A549 (cell line): ENCODE measurements at regions not wholly inside any gene's neighbourhood (a gene's known extent, or its start where the extent isn't known, plus 50 kb on each side); places are given as distances from the start of the nearest gene placed in this dataset.

Experiments used
- ATAC-seq, 2 experiments: fragments of 200-7000 bp in 1 of 2; fragments of >200 bp in 1 of 2; cut with Nextera tagmentation in 1 of 2; cut with Tn5 transposase in 1 of 2; 3 replicates each; pipeline versions ENCODE4 v1.8.0 to v1.9.1; 2018 to 2020; ENCODE audit warnings: mild to moderate bottlenecking in 1 of 2, moderate library complexity in 1 of 2
- CTCF ChIA-PET: fragments of 300-600 bp; sonication (Branson Sonifier 250); formaldehyde crosslinking; extraction: SDS; loops from one replicate; lab custom pipeline; 2021; ENCODE audit warnings: antibody characterized with exemption, inconsistent platforms; lab: Yijun Ruan, JAX
- POLR2A ChIA-PET: fragments of 350-600 bp; formaldehyde crosslinking; extraction: SDS; loops from one replicate; lab custom pipeline; 2021; ENCODE audit warnings: antibody characterized with exemption, inconsistent platforms; lab: Yijun Ruan, JAX
- DNase-seq, 2 experiments: peaks; one replicate each; pipeline versions ENCODE4 v3.0.0 to v3.0.0-alpha.2; 2011 to 2016; ENCODE audit warnings: low read depth in 1 of 2, low spot score in 1 of 2
- FAIRE-seq: peaks from 2 replicates; lab custom pipeline; 2011; peaks lifted over from hg19 to GRCh38; lab: Jason Lieb, UNC
- H3K27ac ChIP-seq, 2 experiments: fragments of >200 bp; sonication (Bioruptor Twin); formaldehyde crosslinking; 3 replicates each; pipeline ENCODE4 v1.5.1; 2016 to 2017
- H3K4me1 ChIP-seq: fragments of >200 bp; sonication (Bioruptor Twin); formaldehyde crosslinking; 3 replicates; pipeline ENCODE4 v1.6.1; 2016
- H3K4me2 ChIP-seq: fragments of >200 bp; sonication (Bioruptor Twin); formaldehyde crosslinking; 3 replicates; pipeline ENCODE4 v1.6.1; 2016
- H3K4me3 ChIP-seq: fragments of >200 bp; sonication (Bioruptor Twin); formaldehyde crosslinking; 3 replicates; pipeline ENCODE4 v1.5.1; 2016
- H3K9me3 ChIP-seq: fragments of >200 bp; sonication (Bioruptor Twin); formaldehyde crosslinking; 3 replicates; pipeline ENCODE4 v1.6.1; 2016
- ATOH8 ChIP-seq: fragments of 250-450 bp; sonication (Bioruptor Pico); IDR thresholded peaks from 2 replicates; pipeline ENCODE4 v1.5.0; 2020; ENCODE audit warnings: low read depth, mild to moderate bottlenecking, moderate library complexity
- CBX2 ChIP-seq: fragments of 200-600 bp; sonication (generic); IDR thresholded peaks from 2 replicates; pipeline ENCODE4 v1.6.1; 2016; ENCODE audit warnings: low read depth, mild to moderate bottlenecking, borderline replicate concordance
- CBX8 ChIP-seq: fragments of 200-600 bp; sonication (generic); IDR thresholded peaks from 2 replicates; pipeline ENCODE4 v1.6.1; 2016
- CEBPB ChIP-seq, 2 experiments: fragments of >200 bp in 1 of 2; sonication (Bioruptor Twin) in 1 of 2; formaldehyde crosslinking in 1 of 2; IDR thresholded peaks; 2 replicates each; pipeline ENCODE4 v1.6.1; 2012 to 2016
- CHD2 ChIP-seq: fragments of 150-350 bp; IDR thresholded peaks from 2 replicates; pipeline ENCODE4 v1.6.1; 2014; ENCODE audit warnings: low read length; ENCODE audit not compliant: partially characterized antibody
- CTCF ChIP-seq: fragments of >200 bp; sonication (Bioruptor Twin); formaldehyde crosslinking; IDR thresholded peaks from 3 replicates; pipeline ENCODE4 v1.5.1; 2016
- E2F6 ChIP-seq: IDR thresholded peaks from 2 replicates; pipeline ENCODE4 v1.6.1; 2012; ENCODE audit warnings: low read depth, borderline replicate concordance
- EHF ChIP-seq: fragments of 250-450 bp; sonication (Bioruptor Pico); IDR thresholded peaks from 2 replicates; pipeline ENCODE4 v1.5.0; 2020; ENCODE audit warnings: mild to moderate bottlenecking
- HDAC2 ChIP-seq: fragments of 200-600 bp; sonication (generic); IDR thresholded peaks from 2 replicates; pipeline ENCODE4 v1.6.1; 2016
- HEYL ChIP-seq: fragments of 250-450 bp; sonication (Bioruptor Pico); IDR thresholded peaks from 2 replicates; pipeline ENCODE4 v1.8.0; 2021; ENCODE audit warnings: mild to moderate bottlenecking, moderate library complexity
- HMGXB4 ChIP-seq: fragments of 250-450 bp; sonication (Bioruptor Pico); IDR thresholded peaks from 2 replicates; pipeline ENCODE4 v1.5.0; 2021; ENCODE audit warnings: mild to moderate bottlenecking, moderate library complexity, borderline replicate concordance
- JUN ChIP-seq, 2 experiments: fragments of >200 bp; sonication (Bioruptor Twin); formaldehyde crosslinking; IDR thresholded peaks; 2 replicates in 1 of 2; 3 replicates in 1 of 2; pipeline ENCODE4 v1.6.1; 2016 to 2017
- JUNB ChIP-seq: fragments of >200 bp; sonication (Bioruptor Twin); formaldehyde crosslinking; IDR thresholded peaks from 2 replicates; pipeline ENCODE4 v1.6.1; 2016
- MAFK ChIP-seq: fragments of 450-650 bp; IDR thresholded peaks from 2 replicates; pipeline ENCODE4 v1.6.1; 2014; ENCODE audit not compliant: partially characterized antibody
- MYC ChIP-seq: IDR thresholded peaks from 2 replicates; pipeline ENCODE4 v1.6.1; 2012; ENCODE audit warnings: mild to moderate bottlenecking, inconsistent platforms, low read length, improper control_type of control experiment, borderline replicate concordance
- NPAS2 ChIP-seq: fragments of 250-450 bp; sonication (Bioruptor Pico); IDR thresholded peaks from 2 replicates; pipeline ENCODE4 v1.8.0; 2022; ENCODE audit warnings: mild to moderate bottlenecking, moderate library complexity, borderline replicate concordance
- PHF8 ChIP-seq: fragments of 200-600 bp; sonication (generic); IDR thresholded peaks from 2 replicates; pipeline ENCODE4 v1.6.1; 2016; ENCODE audit warnings: low read depth, mild to moderate bottlenecking, antibody characterized with exemption, moderate library complexity, borderline replicate concordance
- RCOR1 ChIP-seq: fragments of 150-350 bp; IDR thresholded peaks from 2 replicates; pipeline ENCODE4 v1.6.1; 2014; ENCODE audit warnings: antibody characterized with exemption, low read length, low read depth
- RFX5 ChIP-seq: fragments of 450-650 bp; IDR thresholded peaks from 2 replicates; pipeline ENCODE4 v1.7.1; 2014; ENCODE audit warnings: antibody characterized with exemption, mild to moderate bottlenecking, moderate library complexity
- SMC3 ChIP-seq: fragments of >200 bp; sonication (Bioruptor Twin); formaldehyde crosslinking; IDR thresholded peaks from 3 replicates; pipeline ENCODE4 v1.6.1; 2018; ENCODE audit warnings: inconsistent platforms
- SREBF2 ChIP-seq: fragments of 450-650 bp; IDR thresholded peaks from 2 replicates; pipeline ENCODE4 v1.6.1; 2014; ENCODE audit warnings: mild to moderate bottlenecking, moderate library complexity
- TFCP2L1 ChIP-seq: fragments of 250-450 bp; sonication (Bioruptor Pico); IDR thresholded peaks from 2 replicates; pipeline ENCODE4 v1.5.0; 2021; ENCODE audit warnings: mild to moderate bottlenecking
- TP53 ChIP-seq: fragments of 250-450 bp; sonication (Bioruptor Pico); IDR thresholded peaks from 2 replicates; pipeline ENCODE4 v1.5.0; 2021; ENCODE audit warnings: mild to moderate bottlenecking, moderate library complexity
- ZFP36 ChIP-seq: fragments of 450-650 bp; IDR thresholded peaks from 2 replicates; pipeline ENCODE4 v1.6.1; 2014; ENCODE audit warnings: borderline replicate concordance; ENCODE audit not compliant: partially characterized antibody
- WGBS: methylation state at CpG from one replicate; pipeline ENCODE4 v1.1.6; 2017; ENCODE audit errors: missing lambda C conversion rate; 5-methylcytosine and 5-hydroxymethylcytosine counted together
- TF ChIP-seq, protein P1 (sequence below): fragments of 450-650 bp; IDR thresholded peaks from 2 replicates; pipeline ENCODE4 v1.6.1; 2014; ENCODE audit warnings: antibody characterized with exemption

DNA sequence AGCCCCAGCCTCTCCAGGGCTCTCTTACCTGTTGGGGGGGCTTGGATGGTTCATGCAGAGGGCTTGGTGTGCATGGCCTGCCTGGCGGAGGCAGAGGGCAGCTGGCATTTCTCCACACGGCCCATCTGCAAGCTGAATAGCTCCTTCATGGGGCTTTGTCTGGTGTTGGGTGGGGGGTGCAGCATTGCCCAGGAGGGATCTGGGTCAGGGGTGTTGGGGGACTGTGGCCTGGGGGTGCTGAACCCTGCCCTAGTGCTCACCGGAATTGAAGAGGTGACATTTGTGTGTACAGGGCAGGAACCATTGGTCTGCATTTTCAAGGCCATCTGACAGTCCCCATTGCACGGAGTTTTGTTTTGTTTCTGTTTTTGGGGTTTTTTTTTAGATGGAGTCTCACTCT, 58.8 kb upstream of the HAAO start:
- Histone ChIP-seq H3K9me3 (no peaks in the 10 kb centered on the region), H3K4me3 (no peak overlapping the region), H3K4me2 (no peak overlapping the region), H3K4me1 (no peaks in the 10 kb centered on the region), H3K27ac (0 out of 6 replicates have a peak overlapping the region, but pooled peaks of 1 of the 2 experiments have one; percentile 2)
- no peak for FAIRE-seq
- DNase-seq: no peak
- no peak for ATAC-seq
- 69% methylated on average over 4 of the region's 4 CpGs for WGBS
- ChIA-PET CTCF (interaction anchor here (1.1 to 3.3 kb wide), 4 partner anchors 12 to 759 kb away, joined by 5 to 12 read pairs (median 8); no protein-coding TSS in a partner anchor), POLR2A (no interaction called here)
- no peak for TF ChIP-seq TP53 (CRISPR knock-in tag)
- TF ChIP-seq RFX5: no peak
- TF ChIP-seq CEBPB (IDR thresholded peaks at IDR 0.05): no peak
- TF ChIP-seq JUN (IDR thresholded peaks at IDR 0.05): no peak
- no peak for TF ChIP-seq HDAC2
- no peak for TF ChIP-seq CBX2
- no peak for TF ChIP-seq HEYL (CRISPR knock-in tag)
- no peak for TF ChIP-seq MYC

DNA sequence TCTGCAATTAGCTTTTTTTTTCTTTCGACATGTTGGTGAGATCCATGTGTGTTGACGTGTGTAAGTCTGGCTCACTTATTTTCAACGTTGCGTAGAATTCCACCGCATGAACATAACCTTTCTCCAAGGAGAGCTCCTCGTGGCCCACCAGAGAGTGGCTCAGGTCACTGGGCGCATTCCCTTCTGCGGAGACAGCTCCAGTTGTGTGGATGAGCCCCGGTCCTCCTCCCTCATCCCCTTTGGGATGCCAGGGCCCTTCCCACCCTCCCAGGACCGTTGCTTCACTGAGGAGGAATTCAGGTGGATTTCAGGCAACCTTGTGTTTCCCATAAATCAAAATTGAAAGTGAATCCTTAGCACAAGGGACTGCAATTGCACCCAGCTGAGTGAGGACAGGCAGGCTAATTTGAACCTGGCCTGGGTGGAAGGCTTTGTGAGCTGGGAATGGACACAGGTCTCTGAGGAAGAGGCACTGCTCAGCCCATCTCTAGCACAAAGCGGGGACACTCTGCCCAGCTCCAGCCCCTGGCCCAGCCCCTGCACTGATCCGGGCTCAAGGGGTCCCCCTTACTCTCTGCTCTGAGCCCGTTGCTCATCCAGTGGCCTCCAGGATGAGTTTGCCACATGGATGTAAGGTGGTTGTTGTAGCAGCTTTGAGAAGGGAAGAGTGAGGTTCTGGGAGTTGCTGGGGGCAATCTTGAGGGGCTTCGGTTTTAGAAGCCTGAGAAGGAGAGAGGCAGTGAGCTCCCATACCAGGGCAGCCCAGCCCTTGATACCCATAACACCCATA, 57.8 kb upstream of the HAAO start:
- DNase-seq: no peak
- CTCF ChIA-PET: interaction anchor here (0.9 to 6.9 kb wide), 6 partner anchors 9 to 692 kb away, joined by 3 to 55 read pairs (median 8); no protein-coding TSS in a partner anchor
- TF ChIP-seq SMC3 (no peak), SREBF2 (no peak), CBX8 (no peak), RCOR1 (no peak), ZFP36 (no peak), JUNB (no peak), TFCP2L1 (CRISPR knock-in tag) (no peak), HMGXB4 (no peak)
- TF ChIP-seq, protein P1, sequence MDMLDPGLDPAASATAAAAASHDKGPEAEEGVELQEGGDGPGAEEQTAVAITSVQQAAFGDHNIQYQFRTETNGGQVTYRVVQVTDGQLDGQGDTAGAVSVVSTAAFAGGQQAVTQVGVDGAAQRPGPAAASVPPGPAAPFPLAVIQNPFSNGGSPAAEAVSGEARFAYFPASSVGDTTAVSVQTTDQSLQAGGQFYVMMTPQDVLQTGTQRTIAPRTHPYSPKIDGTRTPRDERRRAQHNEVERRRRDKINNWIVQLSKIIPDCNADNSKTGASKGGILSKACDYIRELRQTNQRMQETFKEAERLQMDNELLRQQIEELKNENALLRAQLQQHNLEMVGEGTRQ: no peak

GRCh38 chr2:42849311-42849710, 56.9 kb upstream of the HAAO start:
- CTCF ChIA-PET: interaction anchor here (0.9 to 6.9 kb wide), 11 partner anchors 9 to 635 kb away, joined by 3 to 55 read pairs (median 5); no protein-coding TSS in a partner anchor
- TF ChIP-seq TP53 (CRISPR knock-in tag) (no peak), PHF8 (no peak), HMGXB4 (no peak), EHF (CRISPR knock-in tag) (no peak), NPAS2 (CRISPR knock-in tag) (no peak), MAFK (no peak), CHD2 (no peak), CTCF (no peak), RCOR1 (no peak), E2F6 (no peak), ATOH8 (CRISPR knock-in tag) (no peak), MYC (no peak)

More for the DNA sequence above, 57.8 kb upstream of the HAAO start:
- no peak overlapping the region for H3K4me2 ChIP-seq
- POLR2A ChIA-PET: interaction anchor here (0.6 to 1.8 kb wide), 2 partner anchors 37 to 376 kb away, joined by 3 to 5 read pairs; partner anchors contain the start of gene ZFP36L2
- no peak for ATAC-seq
- H3K4me1 ChIP-seq: no peaks in the 10 kb centered on the region
- FAIRE-seq: no peak
- no peak overlapping the region for H3K27ac ChIP-seq
- no peak overlapping the region for H3K4me3 ChIP-seq
- 69% methylated on average over 14 of the region's 14 CpGs for WGBS
- no peaks in the 10 kb centered on the region for H3K9me3 ChIP-seq

More at GRCh38 chr2:42849311-42849710, 56.9 kb upstream of the HAAO start:
- Histone ChIP-seq H3K9me3 (no peaks in the 10 kb centered on the region), H3K4me1 (no peaks in the 10 kb centered on the region), H3K4me3 (no peak overlapping the region), H3K27ac (no peak overlapping the region), H3K4me2 (no peak overlapping the region)
- WGBS: 87% methylated on average over 5 of the region's 5 CpGs
- FAIRE-seq: no peak
- POLR2A ChIA-PET: interaction anchor here (1.8 kb wide), 1 partner anchor 377 kb away, joined by 5 read pairs; the partner anchor contains the start of gene ZFP36L2
- no peak for ATAC-seq
- no peak for DNase-seq
